ENCODE measurements at regions not wholly inside any gene's neighbourhood (a gene's known extent, or its start where the extent isn't known, plus 50 kb on each side); places are given as distances from the start of the nearest gene placed in this dataset.

GRCh38 chr6:71481801-71482200, 193.2 kb downstream of the OGFRL1 start:
- Histone ChIP-seq H3K4me1 (peaks cover 11% of the 10 kb centered on the region), H3K4me2 (no peak overlapping the region), H4K20me1 (ENCODE audit: low read depth) (no peaks in the 10 kb centered on the region), H3K4me3 (no peak overlapping the region), H3K9ac (no peak overlapping the region), H3K36me3 (no peaks in the 10 kb centered on the region), H3K79me2 (ENCODE audit: low read depth) (no peaks in the 10 kb centered on the region), H2AFZ (replicated peaks) (no peak overlapping the region), H3F3A (ENCODE audit: low read depth) (no peaks in the 10 kb centered on the region), H3K9me3 (ENCODE audit: low read depth) (no peaks in the 10 kb centered on the region), H3K27ac (no peak overlapping the region), H3K27me3 (no peaks in the 10 kb centered on the region)
- Mint-ChIP-seq H3K4me1 (peaks cover 42% of the 10 kb centered on the region), H3K4me3 (no peak overlapping the region), H3K9me3 (no peaks in the 10 kb centered on the region), H3K27me3 (ENCODE audit: insufficient read depth, low read depth) (peaks cover 7% of the 10 kb centered on the region), H3K36me3 (no peaks in the 10 kb centered on the region), H3K27ac (peak overlapping the region; percentile 1)
- no peak for DNase-seq (ENCODE audit: low spot score)
- TF ChIP-seq EZH2phosphoT487 (IDR thresholded peaks at IDR 0.05) (no peak), CTCF (IDR thresholded peaks at IDR 0.05) (no peak), EZH2 (IDR thresholded peaks at IDR 0.05) (no peak)

GRCh38 chr6:71482742-71483141, 194.1 kb downstream of the OGFRL1 start:
- Histone ChIP-seq H3K4me1 (peaks cover 11% of the 10 kb centered on the region), H3K27me3 (no peaks in the 10 kb centered on the region), H2AFZ (replicated peaks) (no peak overlapping the region), H3K4me3 (no peak overlapping the region), H3K4me2 (no peak overlapping the region), H4K20me1 (ENCODE audit: low read depth) (no peaks in the 10 kb centered on the region), H3F3A (ENCODE audit: low read depth) (no peaks in the 10 kb centered on the region), H3K9me3 (ENCODE audit: low read depth) (no peaks in the 10 kb centered on the region), H3K79me2 (ENCODE audit: low read depth) (no peaks in the 10 kb centered on the region), H3K27ac (no peak overlapping the region), H3K36me3 (no peaks in the 10 kb centered on the region), H3K9ac (no peak overlapping the region)
- Mint-ChIP-seq H3K4me3 (no peak overlapping the region), H3K27me3 (ENCODE audit: insufficient read depth, low read depth) (peaks cover 6% of the 10 kb centered on the region), H3K4me1 (peaks cover 37% of the 10 kb centered on the region), H3K36me3 (no peaks in the 10 kb centered on the region), H3K9me3 (no peaks in the 10 kb centered on the region), H3K27ac (peak overlapping the region; percentile 84)
- no peak for DNase-seq (ENCODE audit: low spot score)
- TF ChIP-seq EZH2 (IDR thresholded peaks at IDR 0.05): no peak

DNA sequence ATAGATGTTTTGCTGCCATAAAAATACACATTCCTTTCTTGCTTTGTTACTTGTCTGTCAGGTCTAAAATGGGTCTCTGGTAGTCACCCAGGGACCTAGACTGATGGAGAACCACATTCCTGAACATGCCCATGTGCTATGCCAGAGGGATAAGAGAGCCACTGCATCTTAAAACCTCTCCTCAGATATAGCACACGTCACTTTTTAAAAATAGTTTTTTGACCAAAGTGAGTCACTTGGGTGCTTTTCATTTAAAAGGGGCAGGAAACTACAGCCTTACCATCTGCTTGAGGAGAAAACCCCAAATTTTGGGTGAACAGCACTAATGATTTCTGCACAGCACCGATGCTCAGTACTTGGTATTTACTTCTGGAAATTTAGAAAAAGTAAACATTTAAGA, 197.8 kb downstream of the OGFRL1 start:
- Histone ChIP-seq H3K4me2 (no peak overlapping the region), H3K79me2 (ENCODE audit: low read depth) (no peaks in the 10 kb centered on the region), H3K4me1 (no peaks in the 10 kb centered on the region), H3K9ac (no peak overlapping the region), H2AFZ (replicated peaks) (no peak overlapping the region), H3K4me3 (no peak overlapping the region), H3K27ac (no peak overlapping the region), H4K20me1 (ENCODE audit: low read depth) (no peaks in the 10 kb centered on the region), H3F3A (ENCODE audit: low read depth) (no peaks in the 10 kb centered on the region), H3K9me3 (ENCODE audit: low read depth) (no peaks in the 10 kb centered on the region), H3K36me3 (no peaks in the 10 kb centered on the region), H3K27me3 (no peaks in the 10 kb centered on the region)
- Mint-ChIP-seq H3K9me3 (no peaks in the 10 kb centered on the region), H3K4me3 (no peak overlapping the region), H3K36me3 (no peaks in the 10 kb centered on the region), H3K27me3 (ENCODE audit: insufficient read depth, low read depth) (no peaks in the 10 kb centered on the region), H3K27ac (no peak overlapping the region), H3K4me1 (peaks cover 32% of the 10 kb centered on the region)
- no peak for DNase-seq (ENCODE audit: low spot score)
- TF ChIP-seq CTCF (IDR thresholded peaks at IDR 0.05) (no peak), EZH2 (IDR thresholded peaks at IDR 0.05) (no peak), EZH2phosphoT487 (IDR thresholded peaks at IDR 0.05) (no peak)

DNA sequence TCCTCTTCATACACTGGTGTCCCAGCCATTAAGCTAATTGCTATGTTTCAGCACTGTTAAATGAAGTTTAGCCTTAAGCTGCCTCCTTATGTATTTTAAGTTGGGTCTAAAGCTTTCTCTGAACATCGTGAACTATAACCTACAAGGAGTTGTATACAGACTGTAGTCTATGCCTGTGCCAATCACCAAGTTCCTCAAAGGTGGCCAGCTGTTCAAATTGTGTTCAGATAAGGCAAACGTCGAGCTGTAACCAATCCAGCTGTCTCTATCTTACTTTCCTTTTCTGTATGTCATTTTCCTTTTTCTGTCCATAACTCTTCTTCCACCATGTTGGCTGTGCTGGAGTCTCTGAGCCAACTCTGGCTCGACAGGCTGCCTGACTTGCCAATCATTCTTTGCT, 199.6 kb downstream of the OGFRL1 start:
- Mint-ChIP-seq H3K4me3 (no peak overlapping the region), H3K27ac (no peak overlapping the region), H3K36me3 (no peaks in the 10 kb centered on the region), H3K27me3 (ENCODE audit: insufficient read depth, low read depth) (no peaks in the 10 kb centered on the region), H3K9me3 (no peaks in the 10 kb centered on the region), H3K4me1 (peaks cover 21% of the 10 kb centered on the region)
- Histone ChIP-seq H4K20me1 (ENCODE audit: low read depth) (no peaks in the 10 kb centered on the region), H3F3A (ENCODE audit: low read depth) (no peaks in the 10 kb centered on the region), H3K27ac (no peak overlapping the region), H3K4me1 (no peaks in the 10 kb centered on the region), H3K36me3 (no peaks in the 10 kb centered on the region), H3K4me2 (no peak overlapping the region), H2AFZ (replicated peaks) (no peak overlapping the region), H3K9ac (no peak overlapping the region), H3K79me2 (ENCODE audit: low read depth) (no peaks in the 10 kb centered on the region), H3K4me3 (no peak overlapping the region), H3K9me3 (ENCODE audit: low read depth) (no peaks in the 10 kb centered on the region), H3K27me3 (no peaks in the 10 kb centered on the region)
- TF ChIP-seq CTCF (IDR thresholded peaks at IDR 0.05) (no peak), EZH2phosphoT487 (IDR thresholded peaks at IDR 0.05) (no peak), EZH2 (IDR thresholded peaks at IDR 0.05) (no peak)
- DNase-seq (ENCODE audit: low spot score): no peak

All from neural progenitor cell (in vitro differentiated cells).